IMR-90 (cell line): ENCODE measurements at regions not wholly inside any gene's neighbourhood (a gene's known extent, or its start where the extent isn't known, plus 50 kb on each side); places are given as distances from the start of the nearest gene placed in this dataset.

Source experiments
- POLR2A ChIP-seq: IDR thresholded peaks from 2 replicates; pipeline ENCODE4 v1.6.1; 2012; ENCODE audit warnings: mild to moderate bottlenecking, low read depth, low read length
- RCOR1 ChIP-seq: IDR thresholded peaks from 2 replicates; pipeline ENCODE4 v1.6.1; 2012; ENCODE audit warnings: mild to moderate bottlenecking, low read length, improper control_type of control experiment; ENCODE audit not compliant: insufficient replicate concordance
- SMC3 ChIP-seq: fragments of 150-350 bp; IDR thresholded peaks from 2 replicates; pipeline ENCODE4 v1.6.1; 2016; ENCODE audit warnings: low read depth, mild to moderate bottlenecking, antibody characterized with exemption, low read length, moderate library complexity
- TF ChIP-seq, protein P1 (sequence below): conservative IDR thresholded peaks from 2 replicates; pipeline ENCODE4 v1.5.1; 2012; ENCODE audit warnings: mild to moderate bottlenecking, low read depth, low read length, improper control_type of control experiment
- TF ChIP-seq, protein P2 (sequence below): fragments of 150-350 bp; IDR thresholded peaks from 2 replicates; pipeline ENCODE4 v1.6.1; 2016; ENCODE audit warnings: low read depth, mild to moderate bottlenecking, low read length, moderate library complexity, borderline replicate concordance
- TF ChIP-seq, protein P3 (sequence below): fragments of 150-350 bp; IDR thresholded peaks from 2 replicates; pipeline ENCODE4 v1.6.1; 2017; ENCODE audit warnings: mild to moderate bottlenecking, antibody characterized with exemption, low read length, low read depth

DNA sequence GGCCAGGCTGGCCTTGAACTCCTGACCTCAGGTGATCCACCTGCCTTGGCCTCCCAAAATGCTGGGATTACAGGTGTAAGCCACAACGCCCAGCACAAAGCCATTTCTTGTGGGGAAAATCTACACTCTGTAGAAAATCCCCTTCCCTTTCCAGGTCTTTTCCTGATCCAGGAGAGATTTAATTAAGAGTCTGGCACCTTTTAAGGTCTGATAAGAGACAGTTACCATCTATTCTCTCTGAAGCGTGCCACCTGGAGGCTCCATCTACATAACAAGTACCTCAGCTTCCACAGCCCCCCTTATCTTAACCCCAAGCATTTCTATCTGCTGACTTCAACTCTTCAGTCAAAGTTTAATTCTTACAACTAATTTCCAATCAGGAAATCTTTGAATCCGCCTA lies 71.4 kb upstream of the CDK20 start:
- TF ChIP-seq, protein P1, sequence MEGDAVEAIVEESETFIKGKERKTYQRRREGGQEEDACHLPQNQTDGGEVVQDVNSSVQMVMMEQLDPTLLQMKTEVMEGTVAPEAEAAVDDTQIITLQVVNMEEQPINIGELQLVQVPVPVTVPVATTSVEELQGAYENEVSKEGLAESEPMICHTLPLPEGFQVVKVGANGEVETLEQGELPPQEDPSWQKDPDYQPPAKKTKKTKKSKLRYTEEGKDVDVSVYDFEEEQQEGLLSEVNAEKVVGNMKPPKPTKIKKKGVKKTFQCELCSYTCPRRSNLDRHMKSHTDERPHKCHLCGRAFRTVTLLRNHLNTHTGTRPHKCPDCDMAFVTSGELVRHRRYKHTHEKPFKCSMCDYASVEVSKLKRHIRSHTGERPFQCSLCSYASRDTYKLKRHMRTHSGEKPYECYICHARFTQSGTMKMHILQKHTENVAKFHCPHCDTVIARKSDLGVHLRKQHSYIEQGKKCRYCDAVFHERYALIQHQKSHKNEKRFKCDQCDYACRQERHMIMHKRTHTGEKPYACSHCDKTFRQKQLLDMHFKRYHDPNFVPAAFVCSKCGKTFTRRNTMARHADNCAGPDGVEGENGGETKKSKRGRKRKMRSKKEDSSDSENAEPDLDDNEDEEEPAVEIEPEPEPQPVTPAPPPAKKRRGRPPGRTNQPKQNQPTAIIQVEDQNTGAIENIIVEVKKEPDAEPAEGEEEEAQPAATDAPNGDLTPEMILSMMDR = no peak
- TF ChIP-seq, protein P2, sequence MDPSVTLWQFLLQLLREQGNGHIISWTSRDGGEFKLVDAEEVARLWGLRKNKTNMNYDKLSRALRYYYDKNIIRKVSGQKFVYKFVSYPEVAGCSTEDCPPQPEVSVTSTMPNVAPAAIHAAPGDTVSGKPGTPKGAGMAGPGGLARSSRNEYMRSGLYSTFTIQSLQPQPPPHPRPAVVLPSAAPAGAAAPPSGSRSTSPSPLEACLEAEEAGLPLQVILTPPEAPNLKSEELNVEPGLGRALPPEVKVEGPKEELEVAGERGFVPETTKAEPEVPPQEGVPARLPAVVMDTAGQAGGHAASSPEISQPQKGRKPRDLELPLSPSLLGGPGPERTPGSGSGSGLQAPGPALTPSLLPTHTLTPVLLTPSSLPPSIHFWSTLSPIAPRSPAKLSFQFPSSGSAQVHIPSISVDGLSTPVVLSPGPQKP = no peak
- no peak for TF ChIP-seq SMC3
- TF ChIP-seq, protein P3, sequence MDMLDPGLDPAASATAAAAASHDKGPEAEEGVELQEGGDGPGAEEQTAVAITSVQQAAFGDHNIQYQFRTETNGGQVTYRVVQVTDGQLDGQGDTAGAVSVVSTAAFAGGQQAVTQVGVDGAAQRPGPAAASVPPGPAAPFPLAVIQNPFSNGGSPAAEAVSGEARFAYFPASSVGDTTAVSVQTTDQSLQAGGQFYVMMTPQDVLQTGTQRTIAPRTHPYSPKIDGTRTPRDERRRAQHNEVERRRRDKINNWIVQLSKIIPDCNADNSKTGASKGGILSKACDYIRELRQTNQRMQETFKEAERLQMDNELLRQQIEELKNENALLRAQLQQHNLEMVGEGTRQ = no peak
- TF ChIP-seq RCOR1 = no peak
- no peak for TF ChIP-seq POLR2A
